NCI-H146 treated with DMSO at 0.1 percent for 48 hours (cell line): ENCODE measurements at regions not wholly inside any gene's neighbourhood (a gene's known extent, or its start where the extent isn't known, plus 50 kb on each side); places are given as distances from the start of the nearest gene placed in this dataset.
A peak's percentile ranks its signal among the peaks of the same experiment; 100 is the strongest.

Experiments used
- DNase-seq: peaks from one replicate; lab custom pipeline; 2025; ENCODE audit not compliant: unreplicated experiment; lab: John Stamatoyannopoulos, UW

DNA sequence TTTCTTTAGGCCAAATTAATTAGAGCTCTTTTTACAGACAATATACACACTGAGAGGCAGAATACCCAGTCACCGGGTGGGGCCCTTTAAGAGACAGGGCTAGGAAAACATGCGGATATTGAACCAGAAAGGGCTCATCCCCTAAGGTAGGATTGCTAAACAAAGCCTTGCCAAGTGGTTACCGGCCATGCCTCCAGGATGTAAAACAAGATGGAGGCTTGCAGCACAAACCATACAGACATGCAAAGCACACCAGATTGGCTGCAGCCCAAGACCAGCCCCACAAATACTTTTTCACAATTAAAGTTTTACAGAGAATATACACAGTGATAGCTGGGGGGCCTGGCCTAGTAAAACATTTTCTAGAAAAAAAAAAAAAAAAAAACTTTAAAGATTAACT lies 210.0 kb downstream of the KLHL4 start:
- peak; percentile 25 for DNase-seq

DNA sequence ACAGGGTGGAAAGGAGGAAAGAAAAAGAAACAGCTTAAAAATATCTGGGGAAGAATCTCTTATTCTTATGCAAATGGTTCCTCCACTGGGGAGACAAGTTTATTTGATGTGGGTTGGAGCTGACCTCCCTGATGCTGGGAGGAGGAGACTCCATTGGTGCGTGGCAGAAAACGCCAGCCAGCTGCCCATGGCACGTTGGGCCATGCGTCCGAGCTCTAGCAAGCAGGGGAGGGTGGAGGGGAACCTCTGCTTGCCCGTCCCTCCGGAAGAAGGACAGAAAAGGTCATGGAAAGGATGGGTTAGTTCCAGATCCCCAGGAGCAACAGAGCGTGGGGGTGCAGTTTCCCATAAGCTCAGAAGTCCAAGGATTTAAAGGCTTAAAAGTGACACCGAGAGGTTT lies 210.4 kb downstream of the KLHL4 start:
- peak; percentile 20 for DNase-seq

DNA sequence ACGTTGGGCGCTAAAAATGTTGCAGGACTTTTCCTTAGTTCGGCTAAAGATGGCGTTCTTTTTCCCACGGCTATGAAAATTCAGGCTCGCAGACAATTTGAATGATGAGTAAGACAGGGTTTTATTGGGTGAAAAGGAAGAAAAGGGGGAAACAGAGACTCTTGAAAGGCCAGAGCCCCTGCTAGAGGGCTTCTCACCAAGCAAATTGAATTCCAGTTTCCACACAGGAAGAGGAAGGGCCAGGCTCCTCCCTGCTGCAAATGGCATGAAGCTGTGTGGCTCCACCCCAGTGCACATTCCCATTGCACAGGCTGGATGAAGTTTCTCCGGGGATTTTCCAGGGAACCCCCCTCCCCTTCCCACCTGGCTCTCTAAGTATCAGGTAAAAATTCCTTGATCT lies 210.9 kb downstream of the KLHL4 start:
- peak; percentile 11 for DNase-seq

DNA sequence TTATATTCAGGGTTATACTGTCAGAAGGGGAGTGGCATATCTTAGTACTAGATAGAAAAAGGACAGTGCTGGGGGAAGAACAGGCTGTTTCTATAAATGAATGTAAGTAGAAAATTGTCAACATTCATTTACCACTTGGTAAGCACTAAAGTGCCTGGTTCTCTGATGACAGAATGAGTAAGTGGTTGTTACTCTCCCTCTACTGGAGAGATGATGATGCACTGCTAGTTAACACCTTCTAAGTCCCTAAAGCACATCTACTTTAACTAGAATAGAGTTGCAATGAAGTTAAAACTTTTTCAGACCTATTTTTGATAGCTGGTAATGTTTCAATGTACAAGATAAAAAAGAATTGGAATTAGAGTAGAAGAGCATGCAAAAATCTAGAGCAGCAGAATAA lies 214.5 kb downstream of the KLHL4 start:
- DNase-seq, result no peak

DNA sequence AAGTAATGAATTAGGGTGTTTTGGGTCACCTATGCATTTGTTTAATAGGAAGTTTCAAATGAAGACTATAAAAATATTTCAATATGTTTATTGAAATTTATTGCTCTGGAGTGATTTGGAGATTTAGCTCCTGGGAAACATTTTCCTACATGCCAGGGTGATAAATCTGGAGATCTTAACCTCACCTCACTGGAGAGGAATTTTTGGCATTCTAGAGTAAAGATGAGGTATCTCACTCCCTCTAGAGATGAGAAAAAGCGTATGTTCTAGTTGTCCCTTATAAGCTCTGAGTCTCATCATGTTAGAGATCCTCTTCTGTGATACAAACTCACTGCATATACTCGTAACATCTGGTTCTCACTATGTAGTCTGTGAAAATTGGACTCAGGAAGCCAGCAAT lies 219.0 kb downstream of the KLHL4 start:
- DNase-seq, result no peak

DNA sequence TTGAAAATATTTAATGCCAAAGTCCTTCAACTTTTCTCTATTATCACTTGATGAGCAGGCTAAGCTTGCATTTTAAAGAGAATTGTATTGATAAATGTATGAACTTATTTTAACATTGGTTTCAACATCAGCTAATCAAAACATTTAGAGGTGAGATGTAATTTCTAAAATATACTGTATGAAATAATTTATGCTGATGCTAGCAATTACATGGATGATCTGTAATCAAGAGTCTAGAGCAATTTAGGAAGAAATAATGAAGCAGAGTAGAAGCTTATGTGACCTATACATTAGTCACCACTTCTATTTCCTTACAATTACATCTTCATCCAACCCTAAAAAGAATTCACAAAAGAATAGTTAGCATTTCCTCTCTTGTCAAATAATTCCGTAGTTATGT lies 226.8 kb downstream of the KLHL4 start:
- DNase-seq, result no peak

DNA sequence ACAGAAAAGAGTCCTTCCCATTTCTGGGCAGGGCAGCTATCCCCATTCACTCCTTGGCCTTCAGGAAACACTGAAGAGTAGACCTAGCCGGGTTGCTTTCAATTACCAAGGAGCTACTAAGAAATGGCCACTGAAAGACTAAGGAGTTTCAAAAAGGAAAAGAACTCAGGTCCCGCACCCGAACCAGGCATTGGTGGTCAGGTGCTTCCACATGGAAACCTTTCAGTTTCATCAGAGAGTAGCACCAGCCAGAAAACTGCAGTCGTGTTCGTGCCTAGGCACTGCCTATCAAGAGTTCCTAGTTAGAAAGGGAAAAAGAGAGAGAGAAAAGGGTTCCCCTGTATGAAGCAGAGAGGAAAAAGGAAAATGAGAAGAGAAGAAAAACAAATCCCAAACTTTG lies 237.9 kb downstream of the KLHL4 start:
- no peak for DNase-seq

DNA sequence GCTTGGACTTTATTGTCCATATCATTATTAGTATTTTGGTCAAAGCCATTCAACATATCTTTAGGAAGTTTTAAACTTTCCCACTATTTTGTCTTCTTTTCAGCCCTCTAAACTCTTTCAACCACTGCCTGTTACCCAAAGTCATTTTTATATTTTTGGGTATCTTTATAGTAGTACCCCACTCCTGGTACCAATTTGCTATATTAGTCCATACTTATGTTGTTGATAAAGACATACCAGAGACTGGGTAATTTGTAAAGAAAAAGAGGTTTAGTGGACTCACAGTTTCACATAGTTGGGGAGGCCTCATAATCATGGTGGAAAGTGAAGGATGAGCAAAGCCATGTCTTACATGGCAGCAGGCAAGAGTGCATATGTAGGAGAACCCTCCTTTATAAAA lies 271.4 kb downstream of the KLHL4 start:
- DNase-seq, result no peak

DNA sequence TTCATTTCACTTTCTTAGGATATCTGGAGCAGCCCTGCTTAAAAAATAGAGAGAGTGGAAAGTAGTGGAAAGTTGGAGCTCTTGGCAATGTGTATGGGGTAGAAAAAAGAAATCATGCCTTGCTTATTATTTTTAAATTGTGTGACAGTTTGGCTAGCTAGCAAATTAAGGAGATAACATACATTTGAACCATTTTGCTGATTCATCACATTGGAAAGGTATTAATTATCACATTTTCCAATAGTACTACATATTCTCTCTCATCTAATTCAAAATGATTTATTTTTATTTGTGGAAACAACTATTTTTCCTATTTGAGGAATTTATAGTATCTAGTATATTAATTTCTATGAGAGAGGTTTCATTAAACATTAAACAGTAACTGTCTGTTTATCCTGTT lies 280.4 kb downstream of the KLHL4 start:
- DNase-seq, result no peak

DNA sequence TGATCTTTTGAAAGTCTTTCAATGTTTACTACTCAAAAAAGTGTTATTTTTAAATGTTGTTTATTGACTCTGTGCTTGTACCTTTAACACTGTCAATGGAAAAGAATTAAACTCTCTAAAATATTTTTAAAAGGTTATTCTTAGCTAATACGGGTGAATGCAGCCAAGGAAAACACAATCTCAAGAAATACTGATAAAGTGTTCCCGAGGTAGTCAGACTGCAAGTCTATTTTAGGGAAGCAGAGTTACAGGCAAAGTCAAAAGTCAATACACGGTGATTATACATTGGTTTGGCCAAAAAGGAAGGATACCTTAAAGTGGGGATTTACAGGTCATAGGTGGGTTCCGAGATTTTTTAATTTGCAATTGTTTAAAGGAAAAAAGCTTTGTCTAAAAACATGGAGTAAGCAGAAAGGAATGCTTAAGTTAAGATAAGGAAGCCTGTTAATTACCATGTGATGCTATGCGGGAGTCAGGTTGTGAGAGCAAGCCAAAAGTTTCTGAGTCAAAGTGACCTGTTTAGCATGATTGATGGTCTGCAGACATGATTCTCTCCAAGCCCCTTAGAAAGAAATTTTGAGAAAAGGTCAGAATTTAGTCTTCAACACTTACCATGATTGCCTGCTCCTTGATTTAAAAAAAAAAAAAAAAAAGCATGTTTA lies 288.4 kb downstream of the KLHL4 start:
- no peak for DNase-seq

DNA sequence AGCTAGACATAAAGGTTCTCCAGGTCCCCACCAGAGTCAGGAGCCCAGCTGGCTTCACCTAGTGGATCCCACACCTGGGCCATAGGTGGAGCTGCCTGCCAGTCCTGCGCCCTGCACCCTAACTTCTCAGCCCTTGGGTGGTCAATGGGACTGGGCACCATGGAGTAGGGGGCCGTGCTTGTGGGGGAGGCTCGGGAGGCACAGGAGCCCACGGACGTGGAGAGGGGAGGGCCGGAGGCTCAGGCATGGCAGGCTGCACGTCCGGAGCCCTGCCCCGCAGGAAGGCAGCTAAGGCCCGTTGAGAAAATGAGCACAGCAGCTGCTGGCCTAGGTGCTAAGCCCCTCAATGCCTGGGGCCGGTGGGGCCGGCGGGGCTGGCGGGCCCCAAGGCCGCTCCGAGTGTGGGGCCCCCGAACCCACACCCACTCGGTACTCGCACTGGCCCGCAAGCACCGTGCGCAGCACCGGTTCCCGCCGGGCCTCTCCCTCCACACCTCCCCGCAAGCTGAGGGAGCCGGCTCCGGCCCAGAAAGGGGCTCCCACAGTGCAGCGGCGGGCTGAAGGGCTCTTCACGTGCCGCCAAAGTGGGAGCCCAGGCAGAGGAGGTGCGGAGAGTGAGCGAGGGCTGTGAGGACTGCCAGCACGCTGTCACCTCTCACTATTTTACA lies 291.1 kb downstream of the KLHL4 start:
- no peak for DNase-seq

DNA sequence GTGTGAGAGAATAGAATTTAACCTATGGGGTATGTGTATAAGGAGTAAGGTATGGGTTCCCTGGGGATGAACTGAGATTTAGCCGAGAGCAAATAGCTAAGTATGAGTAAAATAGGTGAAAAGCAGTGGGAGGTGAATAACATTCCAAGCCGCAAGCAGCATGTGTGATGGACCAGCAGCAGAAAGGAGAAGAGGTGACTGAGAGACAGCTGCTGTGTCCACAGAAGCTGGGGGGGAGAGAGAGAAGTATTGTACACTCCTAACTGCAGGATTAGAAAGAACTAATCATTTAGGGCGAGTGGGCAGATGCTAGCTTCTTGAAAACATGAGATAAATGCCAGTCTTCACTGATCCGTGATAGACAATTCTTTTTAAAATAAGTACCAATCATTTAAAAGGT lies 296.0 kb downstream of the KLHL4 start:
- DNase-seq, result no peak

DNA sequence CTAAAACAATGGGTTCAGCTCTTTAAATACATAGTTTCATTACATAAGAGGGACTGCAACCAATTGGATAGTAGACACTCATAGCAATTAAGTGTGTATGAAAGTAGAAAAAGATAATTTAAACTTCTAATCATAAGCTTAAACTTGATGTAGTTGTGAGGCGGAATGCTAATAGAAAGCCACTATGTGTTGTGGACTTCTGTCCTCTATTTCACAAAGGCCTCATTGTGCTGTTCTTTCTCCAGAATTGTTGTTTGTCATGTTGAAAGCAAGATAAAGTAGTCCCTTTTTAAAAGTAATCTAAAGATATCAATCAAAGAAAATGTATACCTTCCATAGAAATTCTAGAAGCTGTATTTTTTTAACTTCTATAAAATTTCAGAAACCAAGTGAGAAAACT lies 329.4 kb downstream of the KLHL4 start:
- DNase-seq, result no peak

DNA sequence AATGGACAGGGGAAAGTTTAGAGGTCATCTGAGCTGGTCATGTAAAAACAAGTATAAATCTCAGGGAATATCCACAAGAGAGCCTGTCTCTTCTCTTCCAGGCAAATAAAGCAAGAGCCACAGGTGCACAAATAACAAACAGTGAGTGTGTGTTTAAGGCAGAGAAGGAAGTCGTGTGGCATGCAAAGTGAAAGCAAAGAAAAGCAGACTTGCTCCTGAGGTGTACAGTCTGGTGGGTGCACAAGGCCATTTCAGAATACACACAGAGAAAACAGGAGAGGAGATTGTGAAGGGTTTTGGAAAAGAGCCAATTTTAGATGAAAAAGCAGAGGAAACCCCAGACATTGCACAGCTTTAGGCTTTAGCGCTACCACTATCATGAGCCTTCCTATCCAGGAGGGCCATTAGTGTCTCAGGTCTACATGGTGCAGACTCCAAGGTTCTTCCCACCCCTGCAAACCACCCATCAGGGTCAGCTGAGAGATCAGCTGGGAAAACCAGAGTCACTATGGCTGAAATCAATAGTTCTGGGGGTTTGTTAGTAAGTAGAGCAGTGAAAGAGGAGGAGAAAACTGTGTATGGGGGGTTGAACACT lies 355.8 kb downstream of the KLHL4 start:
- no peak for DNase-seq

DNA sequence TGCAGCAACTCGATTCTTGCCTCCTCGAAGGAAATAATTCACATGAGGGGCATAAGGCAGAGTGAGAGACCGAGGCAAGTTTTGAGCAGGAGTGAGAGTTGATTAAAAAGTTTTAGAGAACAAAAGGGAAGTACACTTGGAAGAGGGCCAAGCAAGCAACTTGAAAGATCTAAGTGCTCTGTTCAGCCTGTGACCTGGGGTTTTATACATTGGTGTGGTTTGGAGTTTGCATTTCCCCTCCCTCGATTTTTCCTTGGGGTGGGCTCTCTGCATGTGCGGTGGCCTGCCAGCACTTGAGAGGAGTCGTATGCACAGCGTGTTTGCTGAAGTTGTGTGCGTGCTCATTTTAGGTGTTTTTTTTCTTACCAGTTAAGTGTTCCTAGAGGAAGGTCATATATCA lies 356.4 kb downstream of the KLHL4 start:
- DNase-seq, result no peak

DNA sequence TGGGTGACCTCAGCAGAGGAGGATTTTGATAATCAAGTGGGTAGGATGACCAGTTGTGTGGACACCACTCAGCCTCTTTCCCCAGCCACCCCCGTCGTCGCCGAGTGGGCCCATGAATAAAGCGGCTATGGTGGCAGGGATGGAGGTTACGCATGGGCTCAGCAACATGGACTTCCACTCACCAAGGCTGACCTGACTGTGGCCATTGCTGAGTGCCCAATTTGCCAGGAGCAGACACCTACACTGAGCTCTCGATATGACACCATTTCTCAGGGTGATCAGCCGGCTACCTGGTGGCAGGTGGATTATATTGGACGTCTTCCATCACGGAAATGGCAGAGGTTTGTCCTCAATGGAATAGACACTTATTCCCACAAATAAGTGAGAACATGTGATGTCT lies 361.3 kb downstream of the KLHL4 start:
- DNase-seq, result no peak

DNA sequence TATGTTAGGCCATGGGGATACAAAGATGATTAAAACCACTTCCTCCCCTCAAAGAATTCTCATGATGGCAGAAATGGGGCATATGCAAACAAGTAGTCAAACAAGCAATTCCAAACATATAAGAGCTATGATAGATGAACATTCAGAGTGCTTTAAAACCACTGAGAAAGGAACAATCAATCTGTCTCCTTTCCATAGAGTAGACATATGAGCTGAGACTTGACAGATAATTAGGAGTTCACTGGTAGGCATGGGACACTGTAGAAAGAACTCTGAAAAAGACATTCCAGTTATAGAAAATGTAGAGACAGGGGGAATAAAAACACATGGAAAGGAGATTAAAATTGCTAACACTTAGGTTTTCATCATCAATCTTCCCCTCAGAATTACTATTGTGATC lies 372.8 kb downstream of the KLHL4 start:
- DNase-seq, result no peak

DNA sequence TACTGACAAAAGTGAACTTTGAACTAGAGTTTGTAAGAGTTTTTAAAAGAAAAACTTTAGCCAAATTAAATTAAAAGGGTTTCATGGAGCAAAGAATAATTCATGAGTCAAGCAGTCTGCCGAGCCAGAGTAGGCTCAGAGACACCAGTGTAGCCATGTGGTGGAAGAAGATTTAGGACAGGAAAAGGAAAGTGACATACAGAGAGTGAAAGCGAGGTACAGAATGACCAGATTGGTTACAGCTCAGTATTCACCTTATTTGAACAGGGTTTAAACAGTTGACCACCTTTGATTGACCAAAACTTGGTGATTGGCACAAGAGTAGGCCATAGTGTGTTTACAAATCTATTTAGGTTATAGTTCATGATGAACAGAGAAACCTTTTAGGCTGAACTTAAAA lies 377.8 kb downstream of the KLHL4 start:
- DNase-seq, result no peak

DNA sequence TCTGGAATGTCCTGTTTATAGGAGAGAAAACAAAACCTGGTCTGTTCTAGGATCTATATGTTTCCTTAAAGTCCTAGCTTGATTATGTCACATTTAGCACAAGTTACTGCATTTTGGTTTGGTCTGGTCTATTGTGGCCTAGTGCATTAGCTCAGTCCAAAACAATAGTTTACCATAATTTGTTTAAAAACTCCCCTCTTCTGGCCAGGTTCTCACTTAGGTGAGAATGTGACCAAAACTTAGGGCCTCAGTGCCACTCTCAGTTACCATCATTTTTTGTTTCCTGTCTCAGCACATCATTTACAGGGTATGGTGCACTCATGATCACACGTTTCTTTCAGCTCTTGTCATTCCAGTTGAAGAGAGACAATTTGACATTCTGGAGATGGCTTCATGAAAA lies 378.5 kb downstream of the KLHL4 start:
- no peak for DNase-seq

DNA sequence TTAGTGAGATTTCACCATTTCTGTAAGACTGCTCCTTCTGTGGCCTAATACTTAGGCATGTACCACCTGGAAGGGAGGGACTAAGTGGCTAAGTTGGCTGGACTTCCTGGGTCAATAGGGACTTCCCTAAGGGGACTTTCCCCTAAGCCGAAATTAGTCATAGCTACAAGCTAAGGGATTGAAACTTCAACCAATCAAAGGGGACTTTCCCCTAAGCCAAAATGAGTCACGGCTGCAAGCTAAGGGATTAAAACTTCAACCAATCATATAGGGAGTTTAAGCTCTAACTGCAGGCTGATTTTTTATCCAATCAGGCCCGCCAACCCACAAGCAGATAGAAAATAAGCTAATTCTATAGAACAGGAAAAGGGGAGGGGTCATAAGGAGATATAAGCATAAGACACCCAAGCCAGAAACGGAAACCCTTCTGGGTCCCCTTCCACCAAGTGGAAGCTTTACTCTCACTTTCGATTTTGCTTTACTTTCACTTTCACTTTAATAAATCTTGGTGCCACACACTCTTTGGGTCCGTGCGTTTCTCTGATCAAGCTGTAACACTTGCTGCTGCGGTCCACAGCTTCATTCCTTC lies 382.8 kb downstream of the KLHL4 start:
- DNase-seq, result no peak

DNA sequence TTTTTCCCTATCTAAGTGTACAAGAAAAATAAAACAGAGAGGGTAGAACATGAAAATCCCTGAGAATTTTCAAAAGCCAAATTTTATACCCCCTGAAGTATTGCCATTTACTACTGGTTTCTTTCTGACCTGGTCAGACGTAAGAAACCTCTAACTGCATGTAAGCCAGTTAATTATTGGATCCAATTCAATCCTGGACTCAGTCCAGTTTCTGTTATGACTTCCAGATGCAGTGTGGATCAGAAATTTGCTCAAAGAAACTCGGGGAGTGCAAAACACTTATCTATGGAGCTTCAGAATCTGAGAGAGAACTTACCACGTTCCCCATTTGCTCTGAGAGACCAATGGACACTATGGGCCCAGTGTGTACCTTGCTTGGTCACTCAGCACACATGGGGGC lies 383.5 kb downstream of the KLHL4 start:
- no peak for DNase-seq

DNA sequence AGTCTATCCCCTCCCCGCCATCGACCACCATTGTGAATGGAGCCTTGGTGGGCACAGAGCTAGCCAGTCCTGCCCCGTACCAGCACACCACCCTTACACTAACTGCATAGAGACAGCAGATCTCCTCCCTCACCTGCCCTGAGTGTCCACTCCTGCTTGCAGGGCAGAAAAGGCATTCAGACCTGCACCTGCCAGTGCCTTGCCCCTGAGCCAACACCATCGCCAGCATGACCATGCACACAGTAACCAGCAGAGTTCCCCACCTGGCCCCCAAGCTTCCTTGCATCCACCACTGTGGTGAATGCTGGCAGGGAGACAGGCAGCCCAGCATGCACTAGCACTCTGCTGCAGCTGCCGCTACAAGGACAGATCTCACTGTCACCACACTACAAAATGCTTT lies 397.1 kb downstream of the KLHL4 start:
- DNase-seq, result no peak
